HG03097 (cell line): ENCODE measurements at regions not wholly inside any gene's neighbourhood (a gene's known extent, or its start where the extent isn't known, plus 50 kb on each side); places are given as distances from the start of the nearest gene placed in this dataset.
A peak's percentile ranks its signal among the peaks of the same experiment; 100 is the strongest.

ENCODE experiments used
- ATAC-seq: cut with Tn5 transposase; IDR thresholded peaks from one replicate; pipeline ENCODE4 v1.9.1; 2021; ENCODE audit not compliant: unreplicated experiment, low FRiP score

GRCh38 chr2:15718103-15718943 lies 126.7 kb downstream of the DDX1 start:
- no peak for ATAC-seq

GRCh38 chr2:15718944-15719323 lies 127.3 kb downstream of the DDX1 start:
- no peak for ATAC-seq

DNA sequence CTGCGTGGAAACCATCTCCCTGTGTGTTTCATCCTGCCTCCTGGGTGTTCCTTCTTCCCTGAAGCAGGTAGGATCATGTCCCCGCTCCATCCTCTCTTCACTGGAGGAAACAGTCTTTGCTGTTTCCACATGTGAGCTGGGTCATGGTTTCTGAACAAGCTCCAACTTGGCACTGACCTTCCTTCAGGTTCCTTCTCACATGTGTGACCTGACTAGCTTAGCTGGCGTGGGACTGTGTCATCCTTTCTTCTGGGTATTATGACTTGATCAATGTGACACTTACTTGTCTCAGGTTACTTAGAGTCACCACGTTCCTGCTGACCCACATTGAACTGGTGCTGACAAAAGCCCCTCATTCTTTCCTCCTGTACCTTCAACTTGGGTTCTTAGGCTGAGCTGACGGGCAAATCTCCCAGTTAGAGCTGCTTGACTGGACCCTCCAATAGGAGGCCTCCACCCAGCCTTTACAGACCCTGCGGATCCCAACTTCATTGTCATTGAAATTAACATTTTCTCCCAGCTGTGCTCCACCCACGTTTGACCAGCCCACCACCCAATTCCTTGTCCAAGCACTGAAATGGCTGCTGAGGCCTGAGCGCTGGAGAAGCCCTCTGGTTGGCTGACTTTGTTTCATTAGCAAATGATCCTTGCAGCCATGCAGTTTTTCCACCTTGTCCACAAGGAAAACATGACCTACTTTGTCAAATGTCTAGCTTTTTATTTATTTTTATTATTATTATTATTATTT lies 128.1 kb downstream of the DDX1 start:
- no peak for ATAC-seq

- ATAC-seq, result no peak
Measured at GRCh38 chr2:15720561-15721307, 129.1 kb downstream of the DDX1 start.

- no peak for ATAC-seq
Measured at GRCh38 chr2:15721411-15722067, 129.9 kb downstream of the DDX1 start.

DNA sequence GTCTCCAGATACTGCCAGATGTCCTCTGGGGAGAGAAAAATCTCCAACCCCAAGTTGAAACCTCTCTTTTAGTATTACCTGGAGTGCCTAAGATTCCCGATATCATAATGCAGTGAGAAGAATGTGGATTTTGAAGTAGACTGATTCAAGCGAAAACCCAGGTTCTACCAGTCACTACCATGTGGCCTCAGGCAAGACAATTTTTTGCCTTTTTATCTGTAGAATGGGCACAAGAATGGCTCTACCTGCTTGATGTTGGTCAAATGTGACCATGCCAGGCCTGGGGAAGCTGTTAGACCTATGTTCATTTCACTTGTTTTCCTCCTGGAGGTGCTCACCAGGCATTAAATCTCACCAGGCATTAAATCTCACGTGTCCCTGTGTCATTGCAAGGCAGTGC lies 131.3 kb downstream of the DDX1 start:
- ATAC-seq, result no peak

DNA sequence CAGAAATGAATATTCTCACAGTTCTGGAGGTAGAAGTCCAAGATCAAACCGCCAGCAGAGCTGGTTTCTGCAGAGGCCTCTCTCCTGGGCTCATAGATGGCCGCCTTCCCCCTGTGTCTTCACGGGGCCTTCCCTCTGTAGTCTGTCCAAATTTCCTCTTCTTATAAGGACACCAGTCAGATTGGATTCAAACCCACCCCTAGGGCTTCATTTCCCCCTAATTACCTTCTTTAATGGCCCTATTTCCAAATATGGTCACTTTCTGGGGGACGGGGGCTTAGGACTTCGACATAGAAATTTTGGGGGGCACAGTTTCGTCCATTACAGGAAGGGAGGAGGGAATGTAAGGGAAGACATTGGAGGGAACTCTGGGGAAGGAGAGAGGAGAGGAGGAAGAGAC lies 132.6 kb downstream of the DDX1 start:
- no peak for ATAC-seq

GRCh38 chr2:15725101-15725781 lies 133.6 kb downstream of the DDX1 start:
- no peak for ATAC-seq

DNA sequence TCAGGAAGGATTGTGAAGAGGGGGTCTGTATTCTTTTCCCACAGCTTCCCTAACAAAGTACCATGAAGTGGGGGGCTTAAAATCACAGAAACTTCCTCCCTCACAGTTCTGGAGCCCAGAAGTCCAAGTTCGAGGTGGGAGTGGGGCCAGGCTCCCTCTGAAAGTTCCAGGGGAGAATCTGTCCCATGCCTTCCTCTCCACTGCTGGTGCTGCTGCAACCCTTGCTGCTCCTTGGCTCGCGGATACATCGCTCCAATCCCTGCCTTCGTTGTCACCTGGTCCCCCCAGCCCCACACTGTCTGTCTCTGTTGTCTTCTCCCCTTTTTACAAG lies 134.1 kb downstream of the DDX1 start:
- ATAC-seq, result no peak

DNA sequence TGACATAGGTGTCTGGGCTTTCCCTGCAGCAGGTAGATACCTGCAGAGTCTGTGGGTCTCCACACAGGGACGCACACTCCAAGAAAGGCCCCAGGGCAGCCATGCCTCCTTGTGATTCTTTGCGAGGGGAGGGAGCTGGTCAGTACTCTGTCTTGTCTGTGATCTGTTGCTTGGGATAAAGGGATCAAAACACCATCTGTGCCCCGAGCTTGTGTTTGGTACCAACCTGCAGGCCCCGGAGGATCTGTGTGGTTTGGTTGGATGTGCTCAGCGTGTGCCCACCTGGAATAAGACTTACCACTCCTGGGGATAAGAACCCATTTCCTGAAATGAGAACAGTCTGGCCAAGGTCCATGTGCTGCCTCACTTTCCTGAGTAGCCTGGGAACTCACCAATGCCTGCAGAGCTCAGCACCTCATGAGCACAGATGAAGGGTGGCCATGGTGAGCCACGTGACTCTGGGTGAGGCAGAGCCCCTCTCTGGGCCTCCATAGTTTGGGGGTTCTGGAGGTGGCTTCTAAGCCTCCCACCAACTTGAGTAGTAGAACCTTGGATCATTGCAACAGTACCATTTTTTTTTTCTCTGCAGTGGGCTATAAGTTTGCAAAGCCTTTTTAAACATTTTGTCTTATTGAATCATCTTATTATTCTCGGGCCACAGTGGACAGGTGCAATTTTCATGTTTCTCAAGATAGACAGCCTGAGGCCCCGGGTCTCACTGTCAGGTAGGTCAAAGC lies 134.8 kb downstream of the DDX1 start:
- ATAC-seq, result no peak

DNA sequence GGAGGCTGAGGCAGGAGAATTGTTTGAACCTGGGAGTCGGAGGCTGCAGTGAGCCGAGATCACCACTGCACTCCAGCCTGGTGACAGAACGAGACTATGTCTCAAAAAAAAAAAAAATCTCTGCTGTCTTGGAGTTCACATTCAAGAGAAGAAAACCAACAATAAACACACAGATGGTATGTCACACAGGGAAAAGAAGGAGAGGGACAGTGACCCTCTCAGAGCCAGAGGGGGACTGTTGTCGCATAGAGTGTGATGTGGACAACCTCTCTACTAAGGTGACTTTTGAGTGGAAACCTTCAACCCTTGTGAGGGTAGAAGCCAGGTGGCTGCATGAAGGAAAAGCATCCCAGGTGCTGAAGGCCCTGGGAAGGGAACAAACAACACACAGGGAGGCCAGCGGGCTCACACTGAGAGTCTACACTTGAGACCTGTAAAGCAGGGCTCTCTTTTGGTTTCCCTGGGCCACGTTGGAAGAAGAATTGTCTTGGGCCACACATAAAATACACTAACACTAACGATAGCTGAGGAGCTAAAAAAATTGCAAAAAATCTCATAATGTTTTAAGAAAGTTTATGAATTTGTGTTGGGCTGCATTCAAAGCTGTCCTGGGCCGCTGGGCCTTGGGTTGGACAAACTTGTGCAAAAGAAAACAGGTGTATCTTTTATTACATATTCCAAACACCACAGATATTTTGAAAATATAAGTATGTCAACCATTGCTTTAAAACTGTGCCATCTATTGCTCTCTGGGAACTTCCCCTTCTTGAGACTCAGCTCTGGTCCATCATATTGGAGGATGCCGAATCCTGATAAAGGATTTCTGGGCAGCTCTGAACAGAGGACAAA lies 136.0 kb downstream of the DDX1 start:
- no peak for ATAC-seq

- ATAC-seq, result no peak
Measured at GRCh38 chr2:15728245-15728938, 136.7 kb downstream of the DDX1 start.

GRCh38 chr2:15729001-15729400 lies 137.3 kb downstream of the DDX1 start:
- no peak for ATAC-seq

DNA sequence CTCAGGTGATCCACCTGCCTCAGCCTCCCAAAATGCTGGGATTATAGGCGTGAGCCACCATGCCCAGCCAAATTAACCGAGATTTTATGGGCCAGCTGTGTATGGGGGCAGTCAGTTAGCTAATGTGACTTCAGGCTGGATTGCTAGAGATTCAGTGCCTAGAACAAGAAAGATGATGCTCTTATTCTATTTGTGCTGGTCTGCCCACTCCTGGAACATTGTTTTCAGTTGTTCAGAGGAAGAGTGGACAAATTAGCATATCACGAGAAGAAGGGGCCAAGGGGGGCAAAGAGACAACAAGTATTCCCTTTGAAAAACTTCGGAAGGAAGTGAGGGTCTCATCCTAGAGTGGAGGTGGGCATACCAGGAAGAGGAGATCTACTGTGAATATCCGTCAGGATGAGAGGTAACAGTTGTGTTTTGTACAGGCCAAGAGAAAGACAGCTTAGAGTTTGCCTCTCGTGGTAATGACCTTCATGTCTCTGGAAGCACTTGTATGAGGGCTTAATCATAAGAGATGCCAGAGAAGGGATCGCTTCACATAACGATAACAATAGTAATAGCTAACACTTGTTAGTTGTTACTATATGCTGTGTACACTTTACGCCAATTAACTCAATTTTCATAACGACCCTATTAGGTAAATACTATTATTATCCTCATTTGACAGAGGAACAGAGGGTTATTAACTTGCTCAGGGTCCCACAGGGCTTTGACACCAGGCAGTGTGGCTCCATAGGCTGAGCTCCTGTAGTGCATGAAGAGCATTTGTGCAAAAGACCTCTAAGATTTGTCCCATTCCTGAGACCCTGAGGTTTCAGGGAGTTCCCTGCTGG lies 138.3 kb downstream of the DDX1 start:
- ATAC-seq, result no peak

DNA sequence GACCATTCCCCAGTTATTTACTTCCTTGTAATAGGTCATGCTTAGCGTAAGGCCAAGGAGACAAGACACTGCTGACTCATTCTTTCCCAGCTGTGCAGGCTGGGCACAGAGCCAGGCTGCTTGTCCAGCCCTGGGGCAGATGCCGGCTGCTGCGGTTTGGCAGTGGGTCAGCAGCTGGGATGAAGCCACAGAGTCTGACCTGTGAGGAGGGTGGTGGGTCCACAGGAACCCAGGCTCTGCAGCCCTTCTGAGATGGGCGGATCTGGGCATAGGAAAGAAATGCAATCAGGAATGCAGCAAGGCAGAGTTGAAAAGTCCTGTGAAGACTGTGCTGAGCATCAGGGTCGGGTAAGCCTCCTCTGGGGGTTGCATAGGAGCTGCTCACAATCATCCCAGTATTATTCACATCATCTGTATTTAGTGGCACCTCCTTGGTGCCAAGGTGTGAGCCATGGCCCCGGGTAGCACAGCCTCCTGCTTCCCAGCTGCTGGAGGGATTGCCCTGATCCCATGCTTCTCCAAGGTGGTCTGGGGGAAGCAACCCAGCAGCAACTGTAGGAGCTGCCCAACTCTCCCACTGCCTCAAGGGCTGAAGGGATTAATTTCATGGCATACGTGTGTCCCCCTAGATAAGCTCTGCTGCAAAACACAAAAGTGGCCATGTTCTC lies 139.0 kb downstream of the DDX1 start:
- peak; percentile 39 for ATAC-seq

GRCh38 chr2:15731213-15731888 lies 139.7 kb downstream of the DDX1 start:
- ATAC-seq, result no peak
